GM06990 (cell line): ENCODE measurements at regions not wholly inside any gene's neighbourhood (a gene's known extent, or its start where the extent isn't known, plus 50 kb on each side); places are given as distances from the start of the nearest gene placed in this dataset.

Source experiments
- DNase-seq: peaks from one replicate; pipeline ENCODE4 v3.0.0-alpha.2; 2011; ENCODE audit not compliant: insufficient read length; ENCODE audit errors: extremely low read depth
- H3K27me3 ChIP-seq: replicated peaks from 2 replicates; pipeline ENCODE4 v1.6.0; 2011; ENCODE audit warnings: low read length; ENCODE audit not compliant: control insufficient read depth, insufficient read depth
- H3K36me3 ChIP-seq: 2 replicates; pipeline ENCODE4 v1.5.1; 2011; ENCODE audit warnings: low read length; ENCODE audit not compliant: control insufficient read depth, insufficient read depth
- H3K4me3 ChIP-seq: replicated peaks from 2 replicates; pipeline ENCODE4 v1.5.1; 2011; ENCODE audit warnings: low read depth, mild to moderate bottlenecking, control low read depth, low read length
- CTCF ChIP-seq: IDR thresholded peaks from 2 replicates; pipeline ENCODE4 v1.5.1; 2011; ENCODE audit warnings: low read length, control low read depth, mild to moderate bottlenecking, inconsistent platforms; ENCODE audit not compliant: insufficient read depth, poor library complexity, severe bottlenecking

GRCh38 chr4:111952688-111953087 lies 192.6 kb upstream of the FAM241A start:
- Histone ChIP-seq H3K4me3 (no peak overlapping the region), H3K27me3 (no peaks in the 10 kb centered on the region), H3K36me3 (no peaks in the 10 kb centered on the region)
- no peak for DNase-seq
- TF ChIP-seq CTCF, result no peak

DNA sequence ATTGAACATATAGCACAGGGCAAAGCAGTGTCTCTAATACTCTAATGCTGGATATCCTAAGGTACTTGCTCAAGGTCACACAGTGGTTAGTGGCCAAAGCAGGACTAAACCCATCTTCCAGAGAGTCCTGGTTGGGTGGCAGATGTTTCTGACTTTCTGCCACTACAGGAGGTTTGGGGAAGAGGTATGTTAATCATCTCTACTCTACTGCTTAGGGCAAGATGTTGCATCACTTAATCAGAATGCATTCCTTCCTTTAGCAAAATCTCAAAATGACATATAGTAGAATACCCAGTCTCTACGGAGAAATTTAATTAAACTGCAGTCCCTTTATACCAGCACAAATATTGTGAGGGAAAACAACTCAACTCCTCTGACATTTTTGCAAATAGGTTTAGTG lies 190.7 kb upstream of the FAM241A start:
- no peak overlapping the region for H3K4me3 ChIP-seq
- H3K27me3 ChIP-seq, result no peaks in the 10 kb centered on the region
- no peaks in the 10 kb centered on the region for H3K36me3 ChIP-seq
- DNase-seq, result no peak
- no peak for TF ChIP-seq CTCF

GRCh38 chr4:111955001-111955400 lies 190.3 kb upstream of the FAM241A start:
- no peak for DNase-seq
- TF ChIP-seq CTCF, result no peak
- Histone ChIP-seq H3K4me3 (no peak overlapping the region), H3K36me3 (no peaks in the 10 kb centered on the region), H3K27me3 (no peaks in the 10 kb centered on the region)

- TF ChIP-seq CTCF, result no peak
- H3K36me3 ChIP-seq, result no peaks in the 10 kb centered on the region
- H3K4me3 ChIP-seq, result no peak overlapping the region
- H3K27me3 ChIP-seq, result no peaks in the 10 kb centered on the region
- DNase-seq, result no peak
These were observed 188.1 kb upstream of the FAM241A start for GRCh38 chr4:111957116-111957515.

GRCh38 chr4:111957997-111958396 lies 187.3 kb upstream of the FAM241A start:
- TF ChIP-seq CTCF, result no peak
- Histone ChIP-seq H3K4me3 (no peak overlapping the region), H3K27me3 (no peaks in the 10 kb centered on the region), H3K36me3 (no peaks in the 10 kb centered on the region)
- DNase-seq, result no peak

- DNase-seq, result no peak
- Histone ChIP-seq H3K27me3 (no peaks in the 10 kb centered on the region), H3K36me3 (no peaks in the 10 kb centered on the region), H3K4me3 (no peak overlapping the region)
- TF ChIP-seq CTCF, result no peak
These were observed 186.0 kb upstream of the FAM241A start for GRCh38 chr4:111959222-111959621.
